Neural cell (in vitro differentiated cells): ENCODE measurements at regions not wholly inside any gene's neighbourhood (a gene's known extent, or its start where the extent isn't known, plus 50 kb on each side); places are given as distances from the start of the nearest gene placed in this dataset.

ENCODE experiments used
- H2AFZ ChIP-seq: fragments of 200-600, 300-800 bp; sonication (generic), shearing (Covaris generic); 2 replicates; pipeline ENCODE4 v1.6.0; 2014; ENCODE audit warnings: low read depth, mild to moderate bottlenecking, antibody characterized with exemption, low read length, moderate library complexity
- H3F3A ChIP-seq: fragments of 200-600 bp; shearing (Covaris generic); 2 replicates; pipeline ENCODE4 v1.6.1; 2016; ENCODE audit warnings: mild to moderate bottlenecking, moderate library complexity, mixed read lengths, antibody characterized with exemption, low read length; ENCODE audit not compliant: insufficient read depth, poor library complexity, severe bottlenecking
- H3K27ac ChIP-seq: fragments of 200-600, 300-800 bp; sonication (generic), shearing (Covaris generic); 2 replicates; pipeline ENCODE4 v1.5.1; 2014; ENCODE audit warnings: mild to moderate bottlenecking, low read length, moderate library complexity
- H3K27me3 ChIP-seq: fragments of 300-800, 200-600 bp; sonication (generic), shearing (Covaris generic); 2 replicates; pipeline ENCODE4 v1.6.0; 2014; ENCODE audit warnings: mild to moderate bottlenecking, low read depth, low read length, moderate library complexity; ENCODE audit not compliant: insufficient read depth
- H3K36me3 ChIP-seq: fragments of 300-800, 200-600 bp; sonication (generic), shearing (Covaris generic); 2 replicates; pipeline ENCODE4 v1.5.1; 2014; ENCODE audit warnings: mild to moderate bottlenecking, antibody characterized with exemption, low read length, moderate library complexity; ENCODE audit not compliant: insufficient read depth
- H3K4me2 ChIP-seq: fragments of 300-800, 200-600 bp; sonication (generic), shearing (Covaris generic); 2 replicates; pipeline ENCODE4 v1.6.0; 2014; ENCODE audit warnings: mild to moderate bottlenecking, low read length
- H3K4me3 ChIP-seq: fragments of 300-800, 200-600 bp; sonication (generic), shearing (Covaris generic); 2 replicates; pipeline ENCODE4 v1.5.1; 2014; ENCODE audit warnings: mild to moderate bottlenecking, low read length, moderate library complexity
- H3K79me2 ChIP-seq: fragments of 200-600 bp; shearing (Covaris generic); replicated peaks from 2 replicates; pipeline ENCODE4 v1.6.0; 2014; ENCODE audit warnings: mild to moderate bottlenecking, low read length, moderate library complexity; ENCODE audit not compliant: insufficient read depth
- H3K9ac ChIP-seq: fragments of 300-800, 200-600 bp; sonication (generic), shearing (Covaris generic); 2 replicates; pipeline ENCODE4 v1.6.1; 2016; ENCODE audit warnings: mild to moderate bottlenecking, low read length, mixed read lengths
- H3K9me2 ChIP-seq: fragments of 200-600 bp; shearing (Covaris generic); 2 replicates; pipeline ENCODE4 v1.6.1; 2016; ENCODE audit warnings: mild to moderate bottlenecking, low read length, mixed read lengths; ENCODE audit not compliant: insufficient read depth
- H3K9me3 ChIP-seq: fragments of 200-600, 300-800 bp; sonication (generic), shearing (Covaris generic); 2 replicates; pipeline ENCODE4 v1.6.1; 2016; ENCODE audit warnings: mild to moderate bottlenecking, mixed run types, low read length, moderate library complexity, mixed read lengths
- H4K20me1 ChIP-seq: fragments of 200-600 bp; shearing (Covaris generic); 2 replicates; pipeline ENCODE4 v1.6.1; 2016; ENCODE audit warnings: mild to moderate bottlenecking, mixed run types; ENCODE audit not compliant: insufficient read depth
- EP300 ChIP-seq: fragments of 450-650 bp; conservative IDR thresholded peaks from 2 replicates; pipeline ENCODE4 v1.6.1; 2014; ENCODE audit warnings: antibody characterized with exemption, mild to moderate bottlenecking, moderate library complexity; ENCODE audit not compliant: poor library complexity, severe bottlenecking
- EZH2 ChIP-seq: fragments of 200-600, 300-800 bp; shearing (Covaris generic), sonication (generic); IDR thresholded peaks from 2 replicates; pipeline ENCODE4 v1.6.1; 2014; ENCODE audit warnings: antibody characterized with exemption, low read length, borderline replicate concordance, mild to moderate bottlenecking; ENCODE audit not compliant: insufficient read depth, poor library complexity, severe bottlenecking
- MXI1 ChIP-seq: fragments of 450-650 bp; conservative IDR thresholded peaks from 2 replicates; pipeline ENCODE4 v1.6.1; 2014; ENCODE audit warnings: antibody characterized with exemption, mild to moderate bottlenecking; ENCODE audit not compliant: poor library complexity, severe bottlenecking
- POLR2AphosphoS5 ChIP-seq: IDR thresholded peaks from 2 replicates; pipeline ENCODE4 v1.6.1; 2012
- RAD21 ChIP-seq: fragments of 450-650 bp; conservative IDR thresholded peaks from 2 replicates; pipeline ENCODE4 v1.6.1; 2014; ENCODE audit warnings: antibody characterized with exemption, mild to moderate bottlenecking, moderate library complexity
- SMC3 ChIP-seq: fragments of 450-650 bp; conservative IDR thresholded peaks from 2 replicates; pipeline ENCODE4 v1.6.1; 2014; ENCODE audit warnings: antibody characterized with exemption, mild to moderate bottlenecking, moderate library complexity; ENCODE audit not compliant: poor library complexity
- TAF1 ChIP-seq: IDR thresholded peaks from 2 replicates; pipeline ENCODE4 v1.6.1; 2012; ENCODE audit warnings: low read depth
- TF ChIP-seq, protein P1 (sequence below): IDR thresholded peaks from 2 replicates; pipeline ENCODE4 v1.6.1; 2012; ENCODE audit warnings: borderline replicate concordance
- TF ChIP-seq, protein P2 (sequence below): fragments of 450-650 bp; IDR thresholded peaks from 2 replicates; pipeline ENCODE4 v1.5.1; 2014; ENCODE audit warnings: antibody characterized with exemption, mild to moderate bottlenecking, moderate library complexity; ENCODE audit not compliant: poor library complexity, severe bottlenecking

DNA sequence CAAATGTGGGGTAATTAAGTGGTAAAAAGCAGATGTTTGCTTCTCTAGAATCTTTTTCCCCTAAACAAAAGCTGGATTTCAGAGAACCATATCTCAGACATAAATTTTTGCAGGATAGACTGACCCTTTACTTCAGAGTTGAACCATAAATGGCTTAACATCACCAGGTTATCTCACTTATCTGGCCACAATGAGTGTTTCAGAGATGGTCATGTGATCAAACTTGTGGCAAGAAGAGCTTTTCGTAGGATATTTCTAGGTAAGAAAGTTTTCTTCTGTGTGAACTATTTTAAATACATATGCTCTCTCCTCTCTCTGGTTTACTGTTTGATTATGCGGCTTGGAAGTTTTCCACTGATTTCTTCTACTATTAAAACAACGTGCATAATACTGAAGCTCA, 270.2 kb upstream of the TFAP2D start:
- H3K9me2 ChIP-seq: no peaks in the 10 kb centered on the region
- no peak for TF ChIP-seq RAD21
- no peak for TF ChIP-seq SMC3
- TF ChIP-seq, protein P1, sequence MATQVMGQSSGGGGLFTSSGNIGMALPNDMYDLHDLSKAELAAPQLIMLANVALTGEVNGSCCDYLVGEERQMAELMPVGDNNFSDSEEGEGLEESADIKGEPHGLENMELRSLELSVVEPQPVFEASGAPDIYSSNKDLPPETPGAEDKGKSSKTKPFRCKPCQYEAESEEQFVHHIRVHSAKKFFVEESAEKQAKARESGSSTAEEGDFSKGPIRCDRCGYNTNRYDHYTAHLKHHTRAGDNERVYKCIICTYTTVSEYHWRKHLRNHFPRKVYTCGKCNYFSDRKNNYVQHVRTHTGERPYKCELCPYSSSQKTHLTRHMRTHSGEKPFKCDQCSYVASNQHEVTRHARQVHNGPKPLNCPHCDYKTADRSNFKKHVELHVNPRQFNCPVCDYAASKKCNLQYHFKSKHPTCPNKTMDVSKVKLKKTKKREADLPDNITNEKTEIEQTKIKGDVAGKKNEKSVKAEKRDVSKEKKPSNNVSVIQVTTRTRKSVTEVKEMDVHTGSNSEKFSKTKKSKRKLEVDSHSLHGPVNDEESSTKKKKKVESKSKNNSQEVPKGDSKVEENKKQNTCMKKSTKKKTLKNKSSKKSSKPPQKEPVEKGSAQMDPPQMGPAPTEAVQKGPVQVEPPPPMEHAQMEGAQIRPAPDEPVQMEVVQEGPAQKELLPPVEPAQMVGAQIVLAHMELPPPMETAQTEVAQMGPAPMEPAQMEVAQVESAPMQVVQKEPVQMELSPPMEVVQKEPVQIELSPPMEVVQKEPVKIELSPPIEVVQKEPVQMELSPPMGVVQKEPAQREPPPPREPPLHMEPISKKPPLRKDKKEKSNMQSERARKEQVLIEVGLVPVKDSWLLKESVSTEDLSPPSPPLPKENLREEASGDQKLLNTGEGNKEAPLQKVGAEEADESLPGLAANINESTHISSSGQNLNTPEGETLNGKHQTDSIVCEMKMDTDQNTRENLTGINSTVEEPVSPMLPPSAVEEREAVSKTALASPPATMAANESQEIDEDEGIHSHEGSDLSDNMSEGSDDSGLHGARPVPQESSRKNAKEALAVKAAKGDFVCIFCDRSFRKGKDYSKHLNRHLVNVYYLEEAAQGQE: no peak
- no peak for TF ChIP-seq MXI1
- TF ChIP-seq EZH2: no peak
- TF ChIP-seq, protein P2, sequence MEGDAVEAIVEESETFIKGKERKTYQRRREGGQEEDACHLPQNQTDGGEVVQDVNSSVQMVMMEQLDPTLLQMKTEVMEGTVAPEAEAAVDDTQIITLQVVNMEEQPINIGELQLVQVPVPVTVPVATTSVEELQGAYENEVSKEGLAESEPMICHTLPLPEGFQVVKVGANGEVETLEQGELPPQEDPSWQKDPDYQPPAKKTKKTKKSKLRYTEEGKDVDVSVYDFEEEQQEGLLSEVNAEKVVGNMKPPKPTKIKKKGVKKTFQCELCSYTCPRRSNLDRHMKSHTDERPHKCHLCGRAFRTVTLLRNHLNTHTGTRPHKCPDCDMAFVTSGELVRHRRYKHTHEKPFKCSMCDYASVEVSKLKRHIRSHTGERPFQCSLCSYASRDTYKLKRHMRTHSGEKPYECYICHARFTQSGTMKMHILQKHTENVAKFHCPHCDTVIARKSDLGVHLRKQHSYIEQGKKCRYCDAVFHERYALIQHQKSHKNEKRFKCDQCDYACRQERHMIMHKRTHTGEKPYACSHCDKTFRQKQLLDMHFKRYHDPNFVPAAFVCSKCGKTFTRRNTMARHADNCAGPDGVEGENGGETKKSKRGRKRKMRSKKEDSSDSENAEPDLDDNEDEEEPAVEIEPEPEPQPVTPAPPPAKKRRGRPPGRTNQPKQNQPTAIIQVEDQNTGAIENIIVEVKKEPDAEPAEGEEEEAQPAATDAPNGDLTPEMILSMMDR: no peak
- TF ChIP-seq TAF1: no peak
- no peak for TF ChIP-seq EP300
- TF ChIP-seq POLR2AphosphoS5: no peak

DNA sequence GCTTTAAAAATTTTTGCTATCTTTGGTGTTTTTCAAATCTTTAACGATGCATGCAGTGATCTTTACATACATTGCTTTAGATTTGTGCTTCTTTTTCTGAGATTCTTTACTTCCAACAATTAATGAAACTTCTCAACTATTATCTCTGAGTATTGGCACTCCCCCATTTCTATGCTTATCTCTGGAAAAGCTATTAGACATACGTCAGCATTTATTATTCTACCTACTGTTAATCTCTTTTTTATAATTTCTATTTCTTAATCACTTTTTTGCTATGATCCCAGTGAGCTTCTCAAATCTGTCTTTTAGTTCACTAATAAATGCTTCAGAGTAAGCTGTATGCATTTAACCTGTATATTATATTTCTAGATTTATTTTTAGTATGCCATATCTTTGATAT, 264.2 kb upstream of the TFAP2D start:
- no peaks in the 10 kb centered on the region for H3F3A ChIP-seq
- no peak overlapping the region for H3K27ac ChIP-seq
- no peaks in the 10 kb centered on the region for H3K36me3 ChIP-seq
- H4K20me1 ChIP-seq: no peaks in the 10 kb centered on the region
- no peaks in the 10 kb centered on the region for H3K9me2 ChIP-seq
- H2AFZ ChIP-seq: no peak overlapping the region
- H3K4me3 ChIP-seq: no peak overlapping the region
- no peaks in the 10 kb centered on the region for H3K9me3 ChIP-seq
- no peaks in the 10 kb centered on the region for H3K27me3 ChIP-seq
- H3K9ac ChIP-seq: no peak overlapping the region
- H3K79me2 ChIP-seq: no peaks in the 10 kb centered on the region
- TF ChIP-seq SMC3 (no peak), MXI1 (no peak), TAF1 (no peak), POLR2AphosphoS5 (no peak), EP300 (no peak), EZH2 (no peak), RAD21 (no peak)
- TF ChIP-seq, protein P1: no peak
- TF ChIP-seq, protein P2: no peak
- no peak overlapping the region for H3K4me2 ChIP-seq

More for the DNA sequence above, 270.2 kb upstream of the TFAP2D start:
- H3K4me2 ChIP-seq: no peak overlapping the region
- H3K9me3 ChIP-seq: no peaks in the 10 kb centered on the region
- H2AFZ ChIP-seq: no peak overlapping the region
- no peak overlapping the region for H3K9ac ChIP-seq
- H3K79me2 ChIP-seq: no peaks in the 10 kb centered on the region
- no peaks in the 10 kb centered on the region for H4K20me1 ChIP-seq
- H3F3A ChIP-seq: no peaks in the 10 kb centered on the region
- no peak overlapping the region for H3K27ac ChIP-seq
- no peaks in the 10 kb centered on the region for H3K27me3 ChIP-seq
- no peak overlapping the region for H3K4me3 ChIP-seq
- H3K36me3 ChIP-seq: no peaks in the 10 kb centered on the region
